ENCODE measurements at regions not wholly inside any gene's neighbourhood (a gene's known extent, or its start where the extent isn't known, plus 50 kb on each side); places are given as distances from the start of the nearest gene placed in this dataset.

DNA sequence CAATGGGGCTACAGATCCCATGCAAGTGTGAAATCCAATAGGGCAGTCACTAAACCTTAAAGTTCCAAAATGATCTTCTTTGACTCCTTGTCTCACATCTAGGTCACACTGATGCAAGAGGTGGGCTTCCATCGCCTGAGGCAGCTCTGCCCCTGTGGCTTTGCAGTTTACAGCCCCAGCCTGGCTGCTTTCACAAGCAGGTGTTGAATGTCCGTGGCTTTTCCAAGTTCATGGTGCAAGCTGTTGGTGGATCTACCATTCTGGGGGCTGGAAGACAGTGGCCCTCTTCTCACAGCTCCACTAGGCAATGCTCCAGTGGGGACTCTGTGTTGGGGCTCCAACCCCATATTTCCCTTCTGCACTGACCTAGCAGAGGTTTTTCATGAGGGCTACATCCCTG lies 68.5 kb upstream of the PRR20G start:
- DNase-seq (ENCODE audit: insufficient read length, low spot score), result no peak
- no peak for FAIRE-seq

DNA sequence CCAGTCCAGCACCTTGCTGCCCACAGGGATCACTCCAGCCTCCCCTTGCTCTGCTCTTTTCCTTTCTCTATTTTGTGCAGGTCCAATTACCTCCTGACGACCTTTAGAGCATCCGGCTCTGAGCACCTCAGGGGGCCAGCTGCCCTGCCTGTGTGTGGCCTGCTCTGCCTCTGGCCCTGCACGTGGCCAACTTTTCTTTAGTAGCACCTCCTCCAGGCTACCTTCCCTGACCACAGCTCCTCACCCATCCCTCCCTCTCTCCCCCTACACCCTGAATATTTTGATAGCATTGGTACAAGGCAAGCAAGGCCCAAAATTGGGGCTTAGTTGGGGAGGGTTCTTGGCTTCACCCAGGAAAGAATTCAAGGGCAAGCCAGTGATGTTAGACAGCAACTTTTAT lies 66.9 kb upstream of the PRR20G start:
- FAIRE-seq, result no peak
- DNase-seq (ENCODE audit: insufficient read length, low spot score), result no peak

DNA sequence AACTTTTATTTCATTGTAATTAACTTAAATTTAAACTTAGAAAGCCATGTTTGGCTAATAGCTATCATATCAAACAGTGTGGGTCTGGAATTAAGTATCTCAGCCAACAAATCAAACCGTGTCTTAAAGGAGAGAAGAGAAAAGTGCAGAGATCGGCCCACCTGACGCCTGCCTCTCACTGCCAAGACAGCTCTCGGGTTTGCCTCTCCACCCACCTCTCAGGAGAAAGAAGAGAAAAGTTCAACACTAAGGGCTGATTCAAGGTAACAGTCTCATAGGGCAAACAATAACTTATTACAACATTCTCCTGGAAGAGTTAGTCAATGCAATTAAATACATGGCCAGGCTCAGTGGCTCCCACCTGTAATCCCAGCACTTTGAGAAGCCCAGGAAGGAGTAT lies 64.8 kb upstream of the PRR20G start:
- no peak for DNase-seq (ENCODE audit: insufficient read length, low spot score)
- no peak for FAIRE-seq

DNA sequence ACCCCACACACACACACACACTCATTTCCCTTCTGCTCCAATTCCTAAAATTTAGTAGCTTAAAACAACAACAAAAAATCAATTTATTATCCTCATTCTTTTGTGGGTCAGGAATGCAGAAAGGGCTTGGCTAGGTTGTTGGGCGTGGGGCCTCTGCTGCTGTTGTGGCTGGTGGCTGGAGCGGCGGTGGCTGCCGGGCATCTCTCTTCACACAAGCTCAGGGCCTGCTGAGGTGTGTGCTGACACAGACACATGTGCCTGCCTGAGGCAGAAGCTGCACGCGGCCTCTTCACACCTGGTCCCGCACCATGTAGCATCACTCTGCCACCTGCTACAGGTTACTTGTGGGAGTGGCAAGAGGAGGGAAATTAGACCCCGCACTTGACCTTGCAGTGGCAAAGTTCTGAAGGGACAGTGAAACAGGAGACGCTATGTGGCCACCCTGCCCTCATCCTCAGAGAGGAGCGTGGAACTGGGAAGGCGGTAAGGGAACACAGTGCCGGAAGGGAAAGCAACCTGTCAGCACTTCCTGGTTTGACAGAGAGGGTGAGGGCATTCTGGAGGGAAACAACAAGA lies 64.0 kb upstream of the PRR20G start:
- FAIRE-seq (no peak), DNase-seq (ENCODE audit: insufficient read length, low spot score) (no peak)

DNA sequence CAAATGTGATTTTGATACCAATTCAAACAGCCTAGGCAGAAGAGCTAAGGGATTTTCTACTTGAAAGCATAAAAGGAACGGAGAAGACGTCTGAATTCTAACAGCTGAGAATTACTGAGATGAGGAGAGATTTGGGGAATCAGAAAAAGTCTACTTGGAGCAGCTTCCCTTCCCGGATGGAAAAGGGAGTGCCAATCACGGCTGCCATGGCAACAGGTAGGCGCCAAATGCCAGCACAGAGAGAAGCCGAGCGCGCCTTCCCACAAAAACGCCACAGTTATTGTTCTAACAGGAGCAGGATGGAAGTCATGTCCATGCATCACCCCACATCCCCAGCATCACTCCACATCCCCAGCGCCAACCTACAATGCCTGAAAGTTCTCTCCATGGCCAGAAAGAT lies 63.5 kb upstream of the PRR20G start:
- FAIRE-seq, result no peak
- DNase-seq (ENCODE audit: insufficient read length, low spot score), result no peak

DNA sequence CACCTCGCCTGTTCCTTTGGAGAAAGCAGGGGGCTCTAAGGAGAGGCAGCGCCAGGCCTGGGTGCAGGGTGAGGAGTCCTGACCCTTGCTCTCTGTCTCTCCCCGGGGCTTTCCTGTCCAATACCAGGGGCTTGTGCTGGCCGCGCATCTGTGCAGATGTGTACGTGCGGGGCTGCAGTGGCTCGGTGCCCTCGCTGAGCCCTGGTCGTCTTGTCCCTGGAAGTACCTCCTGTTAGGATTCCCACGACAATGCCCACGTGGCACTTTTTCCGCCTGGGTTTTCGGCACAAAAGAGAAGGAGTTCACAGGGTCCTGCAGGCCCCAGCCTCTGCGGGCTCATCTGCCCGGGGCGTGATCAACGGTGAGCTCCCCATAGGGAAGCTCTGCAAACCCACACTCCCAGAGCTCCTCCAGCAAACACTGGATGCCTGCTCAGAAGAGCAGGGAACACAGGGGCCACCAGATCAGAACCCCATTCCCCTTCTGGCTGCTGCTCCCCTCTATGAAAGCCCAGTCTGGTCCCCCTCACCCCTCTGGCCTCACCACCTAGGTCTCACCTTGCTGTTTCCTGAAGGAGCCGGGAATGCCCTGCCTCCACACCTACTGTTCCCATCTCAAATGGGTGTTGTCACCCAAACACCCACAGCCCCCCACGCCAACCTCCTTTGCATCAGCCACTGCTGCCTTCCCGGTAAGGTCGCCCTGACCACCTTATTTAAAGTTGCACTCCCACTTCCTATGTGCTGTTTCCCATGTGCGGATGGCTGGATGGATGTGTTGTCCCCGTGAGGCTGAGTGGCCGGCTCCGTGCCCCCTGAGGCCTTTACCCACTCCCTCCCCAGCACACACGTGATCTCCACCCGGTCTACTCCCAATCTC lies 62.6 kb upstream of the PRR20G start:
- FAIRE-seq (no peak), DNase-seq (ENCODE audit: insufficient read length, low spot score) (no peak)

DNA sequence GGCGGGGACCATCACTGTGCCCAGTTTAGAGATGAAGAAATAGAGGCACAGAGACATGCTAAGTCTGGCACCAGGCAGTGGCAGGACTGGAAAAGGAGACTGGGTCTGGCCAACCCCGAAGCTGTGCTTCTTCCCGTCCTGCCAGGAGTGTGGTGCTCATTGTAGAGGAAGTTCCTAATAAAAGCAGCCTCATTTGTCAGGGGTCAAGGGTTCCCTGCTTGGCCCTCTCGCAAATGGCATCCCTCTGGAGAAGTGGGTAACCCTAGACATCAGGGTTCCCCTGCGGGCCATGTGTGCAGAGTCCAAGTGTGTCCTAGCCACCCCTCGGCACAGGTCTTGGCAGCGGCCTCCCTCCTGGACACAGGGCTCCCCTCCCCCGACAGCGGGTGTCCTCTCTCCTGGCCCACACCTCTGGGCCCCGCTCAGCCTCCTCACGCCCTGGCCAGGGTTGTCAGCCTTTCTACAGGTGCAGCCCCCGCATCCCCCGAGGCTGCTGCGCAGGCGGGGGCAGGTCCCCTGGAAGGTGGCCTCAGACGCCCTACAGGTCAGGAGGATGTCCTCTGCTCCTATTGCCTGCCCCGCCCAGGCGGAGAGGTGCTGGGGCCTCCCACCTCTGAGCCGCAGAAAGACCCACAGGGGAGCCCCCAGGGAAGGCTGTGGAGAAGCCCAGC lies 61.8 kb upstream of the PRR20G start:
- DNase-seq (ENCODE audit: insufficient read length, low spot score) (no peak), FAIRE-seq (no peak)

DNA sequence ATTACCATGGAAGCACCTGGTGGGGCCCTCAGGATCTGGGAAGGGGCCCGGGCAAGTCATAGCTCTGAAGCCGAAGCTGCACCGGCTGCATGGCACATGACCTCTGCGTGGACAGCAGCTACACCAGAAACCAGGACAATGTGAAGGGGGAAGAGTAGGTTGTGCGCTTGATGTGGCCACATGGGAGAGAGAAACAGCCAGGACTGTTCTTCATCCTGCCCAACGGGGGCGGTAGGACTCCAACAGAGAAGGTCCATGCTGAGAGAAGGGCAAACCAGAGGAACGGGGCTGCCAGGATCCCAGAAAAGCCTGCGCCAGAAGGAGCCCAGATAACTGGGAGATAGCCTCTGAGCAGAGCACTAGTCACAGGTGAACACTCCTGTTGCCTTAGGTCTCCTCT lies 54.9 kb upstream of the PRR20G start:
- FAIRE-seq, result no peak
- no peak for DNase-seq (ENCODE audit: insufficient read length, low spot score)

DNA sequence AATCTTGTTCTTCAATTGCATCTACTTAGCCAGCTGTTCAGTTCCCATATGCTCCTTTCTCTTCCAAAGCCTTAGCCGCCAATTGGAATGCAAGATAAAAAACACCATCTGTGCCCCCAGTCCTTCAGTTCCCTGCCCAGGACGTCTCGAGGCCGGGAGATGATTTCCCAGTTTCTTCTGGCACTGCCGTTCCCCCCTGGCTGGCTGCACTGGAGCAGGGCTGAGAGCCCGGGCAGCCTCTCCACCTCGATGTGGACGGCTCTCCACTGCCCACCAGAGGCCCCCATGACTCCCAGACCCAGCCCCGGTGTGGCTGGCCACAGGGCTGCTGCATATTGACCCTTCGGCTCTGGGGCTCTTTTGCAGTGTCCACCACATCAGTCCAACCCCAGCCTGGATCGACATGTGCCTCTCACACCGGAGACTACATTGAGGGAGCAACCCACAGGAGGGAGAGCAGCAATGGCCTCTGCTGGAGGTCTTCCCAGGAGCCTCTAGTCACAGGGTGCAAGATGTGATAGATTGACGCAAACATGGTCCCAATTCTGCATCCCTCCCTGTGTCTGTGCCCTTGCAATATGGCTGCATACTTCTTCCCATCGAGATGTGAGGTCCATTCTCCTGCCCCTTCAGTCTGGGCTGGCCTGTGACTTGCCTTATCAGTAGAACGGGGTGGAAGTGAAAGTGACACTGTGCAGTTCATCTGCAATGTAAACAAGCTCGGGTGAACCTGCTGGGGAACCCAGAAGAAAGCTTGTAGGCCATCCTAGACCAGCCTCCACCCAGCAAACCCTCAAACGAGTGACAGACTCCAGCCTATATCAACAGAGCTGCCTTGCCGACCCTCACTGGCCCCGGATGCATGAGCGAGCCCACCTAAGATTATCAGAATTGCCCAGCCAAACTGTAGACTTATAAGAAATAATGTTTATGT lies 52.3 kb upstream of the PRR20G start:
- FAIRE-seq (no peak), DNase-seq (ENCODE audit: insufficient read length, low spot score) (no peak)

DNA sequence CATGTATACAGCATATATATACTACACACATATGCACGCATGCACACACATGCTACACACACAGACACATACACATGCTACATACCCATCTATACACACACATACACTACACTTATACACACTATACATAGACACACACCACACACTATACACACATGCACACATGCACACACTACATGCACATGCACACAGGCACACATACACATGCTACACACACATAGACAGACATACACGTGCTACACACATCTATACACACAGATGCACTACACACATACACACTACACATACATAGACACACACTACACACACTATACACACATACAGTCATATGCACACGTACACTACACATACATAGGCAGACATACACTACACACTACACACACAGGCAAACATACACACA lies 51.2 kb upstream of the PRR20G start:
- DNase-seq (ENCODE audit: insufficient read length, low spot score) (no peak), FAIRE-seq (no peak)

DNA sequence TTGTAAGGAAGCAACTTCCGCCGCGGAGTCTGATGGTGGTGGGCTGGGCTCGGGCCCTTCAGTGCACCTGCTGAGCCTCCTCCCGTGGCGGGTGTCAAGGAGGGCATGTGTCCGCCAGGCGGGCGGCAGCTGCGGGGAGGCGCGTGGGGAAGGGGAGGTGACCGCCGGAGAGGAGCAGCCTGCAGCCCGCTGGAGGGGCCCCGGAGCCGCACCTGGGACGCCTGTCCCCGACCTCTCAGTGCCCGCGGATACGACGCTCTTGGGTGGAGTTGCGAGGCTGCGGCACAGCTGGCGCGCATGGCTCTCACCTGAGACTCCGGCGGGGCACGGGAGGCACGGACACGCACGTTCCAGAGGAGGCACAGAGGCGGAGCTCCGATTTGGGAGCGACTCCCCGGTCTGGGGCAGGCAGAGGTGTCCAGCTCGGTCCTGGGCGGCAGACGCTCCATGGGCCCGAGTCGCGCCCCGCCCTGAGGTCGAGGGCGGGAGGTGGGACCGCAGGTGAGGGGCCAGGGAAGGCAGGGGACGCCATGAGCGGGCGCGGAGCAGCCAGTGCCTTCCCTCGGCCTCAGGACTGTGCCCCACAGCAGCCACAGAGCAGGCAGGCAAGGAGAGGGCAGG lies 50.2 kb upstream of the PRR20G start:
- no peak for FAIRE-seq
- DNase-seq (ENCODE audit: insufficient read length, low spot score), result no peak

All from GM19239 (cell line).